Keratinocyte (primary cell): ENCODE measurements at regions not wholly inside any gene's neighbourhood (a gene's known extent, or its start where the extent isn't known, plus 50 kb on each side); places are given as distances from the start of the nearest gene placed in this dataset.

ENCODE experiments used
- DNase-seq: peaks from one replicate; pipeline ENCODE4 v3.0.0-alpha.2; 2011; ENCODE audit warnings: low read depth, missing footprints, low spot score
- FAIRE-seq: peaks from 2 replicates; lab custom pipeline; 2011; peaks lifted over from hg19 to GRCh38; lab: Jason Lieb, UNC
- H2AFZ ChIP-seq: 2 replicates; pipeline ENCODE4 v1.6.0; 2012; ENCODE audit warnings: low read length, control low read depth, inconsistent platforms; ENCODE audit not compliant: control insufficient read depth
- H3K27ac ChIP-seq: 2 replicates; pipeline ENCODE4 v1.5.1; 2011; ENCODE audit warnings: low read length; ENCODE audit not compliant: control insufficient read depth, insufficient read depth
- H3K27me3 ChIP-seq: 3 replicates; pipeline ENCODE4 v1.6.0; 2011; ENCODE audit warnings: low read length; ENCODE audit not compliant: control insufficient read depth, insufficient read depth; ENCODE audit errors: extremely low read depth
- H3K36me3 ChIP-seq, 2 experiments: 2 replicates in 1 of 2; 3 replicates in 1 of 2; pipeline ENCODE4 v1.5.1; 2011; ENCODE audit warnings: low read length in 2 of 2, mild to moderate bottlenecking in 1 of 2; ENCODE audit not compliant: control insufficient read depth in 2 of 2, insufficient read depth in 2 of 2; ENCODE audit errors: extremely low read depth in 1 of 2
- H3K4me1 ChIP-seq: 3 replicates; pipeline ENCODE4 v1.5.1; 2011; ENCODE audit warnings: low read length; ENCODE audit not compliant: control insufficient read depth, insufficient read depth; ENCODE audit errors: extremely low read depth
- H3K4me2 ChIP-seq: 3 replicates; pipeline ENCODE4 v1.6.0; 2011; ENCODE audit warnings: low read depth, low read length; ENCODE audit not compliant: control insufficient read depth, insufficient read depth; ENCODE audit errors: extremely low read depth
- H3K4me3 ChIP-seq, 3 experiments: fragments of 200-600 bp in 1 of 3; sonication (generic) in 1 of 3; 2 replicates in 2 of 3; 3 replicates in 1 of 3; pipeline ENCODE4 v1.5.1; 2011 to 2016; ENCODE audit warnings: low read length in 3 of 3, mild to moderate bottlenecking in 3 of 3, control low read depth in 2 of 3, inconsistent platforms in 1 of 3, low read depth in 1 of 3, mixed read lengths in 1 of 3, mixed run types in 1 of 3, moderate library complexity in 1 of 3; ENCODE audit not compliant: control insufficient read depth in 2 of 3, insufficient read depth in 2 of 3; ENCODE audit errors: extremely low read depth in 1 of 3
- H3K79me2 ChIP-seq: 2 replicates; pipeline ENCODE4 v1.6.0; 2012; ENCODE audit warnings: low read length; ENCODE audit not compliant: control insufficient read depth, insufficient read depth
- H3K9ac ChIP-seq: 3 replicates; pipeline ENCODE4 v1.6.0; 2011; ENCODE audit warnings: low read length; ENCODE audit not compliant: control insufficient read depth, insufficient read depth; ENCODE audit errors: extremely low read depth
- H3K9me1 ChIP-seq: 3 replicates; pipeline ENCODE4 v1.6.0; 2011; ENCODE audit warnings: low read length; ENCODE audit not compliant: control insufficient read depth, insufficient read depth; ENCODE audit errors: extremely low read depth
- H3K9me3 ChIP-seq: 2 replicates; pipeline ENCODE4 v1.5.1; 2012; ENCODE audit warnings: low read depth, low read length; ENCODE audit not compliant: control insufficient read depth
- H4K20me1 ChIP-seq: 3 replicates; pipeline ENCODE4 v1.6.0; 2011; ENCODE audit warnings: low read length; ENCODE audit not compliant: control insufficient read depth, insufficient read depth; ENCODE audit errors: extremely low read depth
- CTCF ChIP-seq, 3 experiments: IDR thresholded peaks in 1 of 3; conservative IDR thresholded peaks in 1 of 3; optimal IDR thresholded peaks in 1 of 3; 2 replicates in 2 of 3; 3 replicates in 1 of 3; pipeline versions ENCODE3 to v1.5.1; 2011; ENCODE audit warnings: low read length in 3 of 3, mild to moderate bottlenecking in 3 of 3, moderate library complexity in 2 of 3, control low read depth in 1 of 3, inconsistent platforms in 1 of 3; ENCODE audit not compliant: insufficient read depth in 2 of 3; ENCODE audit errors: extremely low read depth in 1 of 3
- EZH2 ChIP-seq: IDR thresholded peaks from one replicate; pipeline ENCODE4 v1.6.1; 2012; ENCODE audit warnings: inconsistent platforms, mild to moderate bottlenecking, low read length, moderate library complexity
- dilution Hi-C: fragments of 300-500 bp; cut with MboI; formaldehyde crosslinking; loops from one replicate; pipeline ENCODE4 v1.7.0; 2020; ENCODE audit warnings: low sequenced_read_pairs; ENCODE audit not compliant: extremely low pct_ligation_motif_present

DNA sequence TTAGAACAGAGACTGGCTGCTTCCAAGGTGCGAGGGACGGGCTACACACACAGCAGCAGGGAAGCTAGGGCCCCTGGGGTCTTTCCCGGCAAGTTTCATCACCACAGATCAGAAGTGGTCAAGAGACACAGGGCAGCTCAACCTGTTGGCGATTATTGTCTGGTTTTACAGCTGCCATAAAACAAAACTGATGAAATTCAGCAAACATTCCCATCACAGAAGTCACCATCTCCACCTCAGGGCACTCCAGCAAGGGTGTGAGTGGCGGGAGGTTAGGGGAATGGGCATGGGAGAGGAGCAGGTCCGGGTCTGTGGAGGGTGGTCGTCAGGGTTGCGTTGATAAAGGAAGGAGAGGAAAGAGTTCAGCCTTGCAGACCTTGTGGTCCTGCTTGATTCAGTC lies 91.0 kb downstream of the PXDC1 start:
- Histone ChIP-seq H3K27me3 (peaks cover 14% of the 10 kb centered on the region), H3K79me2 (no peaks in the 10 kb centered on the region), H3K4me3 (no peak overlapping the region), H4K20me1 (no peaks in the 10 kb centered on the region), H3K4me2 (no peak overlapping the region), H3K9me3 (no peaks in the 10 kb centered on the region), H3K27ac (no peak overlapping the region), H3K9ac (no peak overlapping the region), H2AFZ (no peak overlapping the region), H3K36me3 (no peaks in the 10 kb centered on the region), H3K9me1 (no peaks in the 10 kb centered on the region), H3K4me1 (no peaks in the 10 kb centered on the region)
- no peak for FAIRE-seq
- dilution Hi-C loops, result no loop called here
- no peak for DNase-seq
- TF ChIP-seq CTCF (optimal IDR thresholded peaks at IDR 0.05 in 1 of 3, IDR thresholded peaks at IDR 0.05 in 1 of 3, conservative IDR thresholded peaks at IDR 0.05 in 1 of 3; ENCODE audit: extremely low read depth in 1 of 3, insufficient read depth in 2 of 3, low read length in 3 of 3) (no peak), EZH2 (no peak)

- no peak overlapping the region for H2AFZ ChIP-seq
- H3K27me3 ChIP-seq, result peaks cover 12% of the 10 kb centered on the region
- no peak overlapping the region for H3K4me2 ChIP-seq
- dilution Hi-C loops, result no loop called here
- H3K9me1 ChIP-seq, result no peaks in the 10 kb centered on the region
- no peaks in the 10 kb centered on the region for H3K79me2 ChIP-seq
- FAIRE-seq, result no peak
- no peak for DNase-seq
- H4K20me1 ChIP-seq, result no peaks in the 10 kb centered on the region
- no peaks in the 10 kb centered on the region for H3K4me1 ChIP-seq
- TF ChIP-seq CTCF (optimal IDR thresholded peaks at IDR 0.05 in 1 of 3, IDR thresholded peaks at IDR 0.05 in 1 of 3, conservative IDR thresholded peaks at IDR 0.05 in 1 of 3; ENCODE audit: extremely low read depth in 1 of 3, insufficient read depth in 2 of 3, low read length in 3 of 3) (no peak), EZH2 (no peak)
- H3K4me3 ChIP-seq, result no peak overlapping the region
- H3K27ac ChIP-seq, result no peak overlapping the region
- no peaks in the 10 kb centered on the region for H3K36me3 ChIP-seq
- no peak overlapping the region for H3K9ac ChIP-seq
- no peaks in the 10 kb centered on the region for H3K9me3 ChIP-seq
Measured at GRCh38 chr6:3659748-3660147, 91.8 kb downstream of the PXDC1 start.
